GM18858 (cell line): ENCODE measurements at regions not wholly inside any gene's neighbourhood (a gene's known extent, or its start where the extent isn't known, plus 50 kb on each side); places are given as distances from the start of the nearest gene placed in this dataset.

ENCODE experiments used
- ATAC-seq: cut with Tn5 transposase; IDR thresholded peaks from one replicate; pipeline ENCODE4 v1.9.1; 2021; ENCODE audit not compliant: unreplicated experiment

DNA sequence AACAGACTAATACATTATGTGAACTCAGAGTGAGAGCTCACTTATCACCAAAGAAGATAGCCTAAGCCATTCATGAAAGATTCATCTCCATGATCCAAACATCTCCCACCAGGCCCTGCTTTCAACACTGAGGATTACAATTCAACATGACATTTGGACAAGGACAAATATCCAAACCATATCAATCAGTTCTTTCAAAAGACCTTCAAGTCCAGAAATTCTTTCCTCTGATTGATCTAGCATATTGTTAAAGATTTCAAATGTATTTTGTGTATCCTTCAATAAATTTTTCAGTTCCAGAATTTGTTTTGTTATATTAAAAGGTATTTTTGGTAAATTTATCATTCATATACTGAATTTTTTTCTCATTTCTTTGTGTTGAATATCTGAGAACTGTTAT is 1055.8 kb downstream of the SLC6A15 start:
- ATAC-seq, result no peak

DNA sequence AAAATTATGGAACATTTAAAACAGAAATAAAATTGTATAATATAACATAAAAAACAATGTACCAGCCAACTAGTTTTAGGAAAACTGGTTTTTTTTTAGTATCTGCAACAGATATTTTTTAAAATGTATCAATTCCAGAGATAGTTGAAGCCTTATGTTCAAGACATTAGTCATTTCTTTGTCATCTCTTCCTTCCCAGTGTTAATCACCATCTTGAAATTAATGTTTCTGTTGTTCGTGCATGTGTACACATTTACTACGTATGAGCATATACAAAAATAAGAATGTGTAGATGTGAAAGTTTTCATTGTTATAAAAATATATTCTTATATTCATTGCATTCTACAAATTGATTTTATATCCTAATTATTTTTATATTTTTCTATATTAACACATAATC is 1062.1 kb downstream of the SLC6A15 start:
- ATAC-seq, result no peak

DNA sequence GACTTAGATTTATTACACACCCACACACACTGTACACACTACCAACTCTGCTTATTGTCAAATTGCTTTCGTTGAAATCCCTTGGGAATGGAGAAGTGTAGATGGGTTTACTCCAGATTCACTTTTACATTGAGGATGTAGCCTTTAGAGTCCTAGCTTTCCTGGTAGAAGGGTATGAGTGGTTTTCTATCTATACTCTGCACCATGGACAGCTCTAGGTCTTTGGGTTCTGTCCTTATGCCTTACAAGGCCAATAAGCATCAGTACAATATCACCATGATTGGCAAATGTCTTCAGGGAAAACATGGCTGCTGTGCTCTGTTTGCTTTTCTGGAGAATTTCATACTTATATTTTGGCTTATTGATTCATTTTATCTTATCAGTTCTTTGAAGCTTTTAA is 1063.9 kb downstream of the SLC6A15 start:
- no peak for ATAC-seq

DNA sequence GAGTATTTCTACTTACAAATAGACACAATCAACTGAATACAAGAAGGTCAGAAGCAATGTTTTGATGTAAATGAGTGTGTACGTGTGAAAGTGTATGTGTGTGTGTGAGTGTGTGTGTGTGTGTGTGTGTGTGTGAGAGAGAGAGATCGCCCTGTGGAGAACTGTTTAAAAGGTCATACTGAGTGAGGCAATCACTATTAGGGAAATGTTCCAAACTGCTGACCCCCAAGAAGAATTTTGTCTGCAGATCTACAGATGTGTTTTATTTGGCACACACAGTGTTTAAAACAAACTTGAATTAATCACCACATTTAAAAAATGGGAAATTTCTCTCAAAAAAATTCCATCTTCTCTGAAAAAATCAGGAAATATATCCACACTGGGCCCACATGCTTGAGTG is 1069.1 kb downstream of the SLC6A15 start:
- no peak for ATAC-seq

DNA sequence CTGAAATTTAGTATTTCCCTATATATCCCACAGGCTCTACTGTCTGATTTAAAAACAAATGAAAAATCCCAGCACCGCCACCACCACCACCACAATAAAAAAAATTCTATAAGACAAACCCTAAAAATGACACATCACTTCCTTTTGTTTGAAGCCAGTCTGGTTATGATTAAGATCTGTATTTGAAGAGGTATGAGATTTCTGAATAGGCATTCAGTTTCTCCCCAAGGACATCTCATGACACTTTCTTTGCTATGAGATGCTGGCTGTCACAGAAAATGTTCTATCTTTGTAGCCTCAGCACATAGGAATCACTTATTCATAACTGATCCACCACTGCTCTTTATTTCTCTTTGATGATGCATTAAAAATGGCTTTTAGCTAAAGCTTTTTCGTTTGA is 1071.0 kb downstream of the SLC6A15 start:
- peak; percentile 41 for ATAC-seq

DNA sequence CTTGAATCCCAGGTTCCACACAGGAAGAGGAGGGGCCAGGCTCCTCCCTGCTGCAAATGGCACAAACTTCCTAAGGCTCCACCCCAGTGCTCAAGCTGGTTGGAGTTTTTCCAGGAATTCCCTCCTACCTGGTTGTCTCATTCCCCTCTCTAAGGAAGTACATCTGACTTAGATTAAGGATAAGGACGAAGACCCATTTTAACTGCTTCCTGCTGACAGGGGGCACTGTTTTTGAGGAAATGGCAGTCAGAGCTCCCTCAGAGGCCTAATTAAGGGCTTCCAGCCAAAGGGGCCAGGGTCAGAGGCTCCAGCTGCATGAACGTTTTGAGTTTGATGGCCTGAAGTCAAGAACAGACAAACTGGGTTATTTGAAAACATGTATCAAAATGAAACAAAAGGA is 1084.7 kb downstream of the SLC6A15 start:
- no peak for ATAC-seq

DNA sequence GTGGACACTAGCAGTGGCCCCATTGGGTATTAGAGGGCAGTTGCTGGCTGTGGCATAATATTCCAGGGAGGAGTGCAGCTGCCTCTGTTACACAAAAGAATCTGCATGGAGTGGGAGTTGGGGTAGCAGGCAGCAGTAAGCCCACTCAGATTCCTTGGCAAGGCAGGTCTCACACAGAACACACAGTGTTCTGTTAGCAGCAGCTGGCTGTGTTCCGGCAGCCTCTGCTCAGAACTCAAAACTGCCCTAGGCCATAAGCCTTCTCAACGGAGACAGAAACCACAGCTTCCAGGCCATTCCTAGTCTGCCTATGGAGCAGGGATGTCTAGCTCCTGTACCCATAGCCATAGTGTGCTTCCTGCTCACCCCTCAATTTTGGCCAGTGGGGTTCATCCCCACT is 1085.4 kb downstream of the SLC6A15 start:
- no peak for ATAC-seq

DNA sequence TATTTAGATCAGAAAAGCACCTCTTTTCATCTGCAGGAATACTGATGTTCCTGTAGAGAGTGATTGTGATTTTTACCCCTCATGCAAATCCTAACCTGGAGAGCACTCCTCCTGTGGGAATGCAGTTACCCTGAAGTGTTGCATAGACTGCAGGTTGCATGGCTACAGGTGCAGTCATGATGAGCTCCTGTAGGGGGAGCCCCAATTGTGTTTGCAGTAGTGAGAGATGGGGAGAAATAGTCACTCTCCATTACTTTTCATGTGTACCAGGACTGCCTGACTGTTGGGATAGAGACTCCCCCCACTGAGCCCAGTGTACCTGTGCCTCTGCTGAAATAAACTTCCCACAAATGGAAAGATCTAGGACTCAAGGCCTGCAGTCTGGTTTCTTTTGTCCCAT is 1086.5 kb downstream of the SLC6A15 start:
- peak; percentile 73 for ATAC-seq

DNA sequence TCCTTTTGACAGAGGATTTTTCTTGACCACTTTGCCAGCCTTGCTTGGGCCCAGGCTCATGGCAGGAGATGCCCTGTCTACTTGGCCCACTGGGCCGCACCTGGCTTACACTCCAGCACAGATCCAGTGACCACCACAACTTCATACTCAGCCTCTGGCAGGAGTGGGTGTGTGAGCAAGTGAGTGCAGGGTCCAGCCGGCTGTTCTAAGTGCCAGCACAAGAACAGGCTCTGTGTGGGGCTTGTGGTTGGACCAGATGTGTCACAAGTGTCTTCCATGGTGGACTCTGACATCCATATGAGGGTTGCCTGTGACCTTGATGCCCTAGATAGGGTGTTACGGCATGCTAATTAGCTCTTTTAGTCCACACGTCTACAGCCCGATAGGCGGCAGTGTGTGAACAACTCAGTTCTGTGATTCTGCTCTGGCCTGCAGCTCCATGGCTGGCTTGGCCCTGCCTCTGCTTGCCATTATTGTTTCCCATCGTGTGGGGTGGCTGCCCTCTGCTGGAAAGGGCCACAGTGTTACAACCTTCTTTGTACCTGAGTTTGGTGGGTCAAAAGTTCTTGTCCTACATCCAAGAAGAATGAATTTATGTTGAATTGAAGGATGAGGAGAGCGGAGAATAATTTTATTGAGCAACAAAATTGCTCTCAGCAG is 1089.1 kb downstream of the SLC6A15 start:
- peak; percentile 89 for ATAC-seq

DNA sequence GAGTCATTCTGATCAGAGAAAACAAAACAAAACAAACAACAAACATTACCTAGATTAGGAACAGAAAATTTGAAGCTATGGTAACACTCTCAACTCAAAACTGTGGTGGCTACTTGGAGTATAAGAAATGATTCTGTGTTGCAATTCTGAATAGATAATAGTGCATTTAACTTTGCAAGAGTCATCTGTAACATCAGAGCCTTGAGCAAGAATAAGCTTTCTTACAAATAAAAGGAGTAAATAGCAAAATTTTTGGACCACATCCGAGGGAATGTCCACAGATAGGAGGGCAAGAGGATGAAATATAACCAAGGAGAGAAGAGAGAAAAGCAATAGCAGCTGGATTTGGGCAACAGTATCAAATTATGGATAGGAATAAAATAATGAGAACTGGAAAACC is 1090.6 kb downstream of the SLC6A15 start:
- ATAC-seq, result no peak

DNA sequence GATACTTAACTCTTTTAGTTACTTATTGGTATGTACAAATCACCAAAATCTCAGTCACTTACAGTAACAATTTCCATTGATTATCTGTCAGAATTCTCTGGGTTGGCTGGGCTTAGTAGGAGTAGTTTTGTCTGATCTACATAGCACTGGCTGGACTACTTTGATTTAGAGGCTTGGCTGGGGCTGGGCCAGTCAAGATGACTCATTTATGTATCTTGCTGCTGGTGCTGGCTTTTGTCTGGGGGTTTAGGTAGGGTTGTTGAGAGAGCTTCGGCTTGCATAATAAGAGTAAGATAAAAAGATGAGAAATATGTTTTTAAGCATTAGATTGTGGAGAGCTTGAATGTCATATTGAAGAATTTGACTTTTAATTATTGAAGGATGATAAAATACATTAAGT is 1093.7 kb downstream of the SLC6A15 start:
- no peak for ATAC-seq

DNA sequence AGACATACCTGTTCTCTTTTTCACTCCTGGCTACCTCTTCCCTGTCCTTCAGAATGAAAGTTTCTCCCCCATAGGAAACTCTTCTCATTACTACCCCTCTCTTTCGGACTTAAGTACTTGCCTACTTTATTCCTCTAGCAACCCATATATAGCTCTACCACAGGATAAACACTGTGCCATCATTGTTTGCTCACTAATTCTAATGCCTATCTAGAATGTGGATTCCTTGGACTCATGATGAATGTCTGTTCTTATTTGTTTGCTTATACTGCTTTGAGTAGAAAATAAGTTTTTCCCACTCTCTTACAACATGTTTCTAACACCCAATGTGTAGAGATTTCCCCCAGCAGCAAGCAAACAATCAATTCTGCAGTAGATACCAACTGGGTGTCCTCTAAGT is 1094.9 kb downstream of the SLC6A15 start:
- ATAC-seq, result no peak

DNA sequence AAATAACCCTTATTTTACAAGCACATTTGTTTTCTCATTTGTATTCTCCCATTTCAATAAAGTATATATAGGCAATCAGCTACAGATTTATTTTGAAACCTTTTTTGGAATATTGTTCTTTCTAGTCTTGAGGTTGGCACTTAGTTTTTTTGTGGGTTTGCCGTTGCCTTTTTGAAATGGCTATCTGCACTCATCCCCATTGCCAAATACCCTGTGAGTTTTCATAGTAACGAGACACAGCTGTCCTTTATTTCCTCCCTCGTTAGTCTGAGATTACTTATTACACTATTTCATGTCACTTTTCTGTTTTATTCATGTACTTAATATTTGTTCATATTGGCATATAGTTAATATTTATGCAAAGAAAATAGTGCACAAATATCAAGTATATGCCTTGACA is 1104.0 kb downstream of the SLC6A15 start:
- no peak for ATAC-seq

DNA sequence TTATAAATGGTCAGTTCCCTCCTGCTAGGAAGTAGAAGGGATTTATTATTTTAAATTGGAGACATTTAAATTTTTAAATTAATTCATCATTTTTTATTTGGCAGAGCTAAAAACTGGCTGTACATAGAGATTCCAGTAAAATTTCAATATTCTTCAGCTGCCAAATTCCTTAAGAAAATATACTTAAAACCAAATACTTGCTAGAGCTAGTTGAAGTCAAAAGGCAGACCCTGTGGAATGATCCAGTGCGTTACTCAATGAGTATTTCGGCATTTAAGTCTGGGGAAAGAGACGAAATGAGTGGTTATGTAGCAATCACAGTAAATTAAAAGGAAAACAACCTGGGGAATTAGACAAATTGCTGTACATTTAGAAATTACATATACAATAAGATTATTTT is 1104.7 kb downstream of the SLC6A15 start:
- ATAC-seq, result no peak

DNA sequence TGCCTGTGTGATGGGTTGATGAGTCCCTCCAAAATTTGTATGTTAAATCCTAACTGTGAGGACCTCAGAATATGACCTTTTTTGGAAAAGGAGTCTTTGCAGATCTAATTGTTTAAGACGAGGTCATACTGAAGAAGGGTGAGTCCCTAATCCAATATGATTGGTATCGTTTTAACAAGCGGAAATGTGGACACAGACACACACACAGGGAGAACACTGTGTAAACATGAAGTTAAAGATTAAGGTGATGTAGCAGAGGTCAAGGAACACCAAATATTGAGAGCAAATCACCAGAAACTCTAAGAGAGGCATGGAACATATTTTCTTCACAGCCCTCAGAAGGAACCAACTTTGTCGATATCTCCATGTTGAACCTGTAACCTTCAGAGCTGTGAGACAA is 1106.7 kb downstream of the SLC6A15 start:
- ATAC-seq, result no peak

DNA sequence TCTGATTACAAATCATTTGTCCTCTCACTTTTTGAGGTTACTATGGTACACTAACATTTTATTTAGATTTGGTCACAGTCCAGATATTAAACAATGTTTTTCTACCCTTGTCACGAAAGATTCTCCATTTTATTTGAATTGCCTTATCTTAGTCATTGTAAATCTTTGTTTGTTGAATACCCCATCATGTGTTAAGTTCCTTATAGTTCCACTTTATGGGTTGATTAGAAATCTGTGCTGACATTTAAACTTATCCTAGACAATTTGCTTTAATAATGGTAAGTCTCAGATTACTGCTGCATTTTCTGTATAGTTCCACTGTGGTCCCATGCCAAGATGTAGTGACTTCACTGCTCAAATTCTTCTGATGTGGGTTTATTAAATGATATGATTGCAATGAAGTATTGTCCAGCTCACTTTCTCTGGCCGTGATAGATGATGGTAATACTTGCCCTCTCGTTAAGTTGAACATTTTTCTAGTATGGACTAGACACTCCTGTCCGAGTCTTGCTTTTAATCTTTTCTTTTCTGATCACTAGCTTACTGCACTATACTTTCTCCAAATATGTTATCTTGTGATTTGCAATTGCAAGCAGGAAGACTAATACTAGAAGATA is 1107.3 kb downstream of the SLC6A15 start:
- ATAC-seq, result no peak

DNA sequence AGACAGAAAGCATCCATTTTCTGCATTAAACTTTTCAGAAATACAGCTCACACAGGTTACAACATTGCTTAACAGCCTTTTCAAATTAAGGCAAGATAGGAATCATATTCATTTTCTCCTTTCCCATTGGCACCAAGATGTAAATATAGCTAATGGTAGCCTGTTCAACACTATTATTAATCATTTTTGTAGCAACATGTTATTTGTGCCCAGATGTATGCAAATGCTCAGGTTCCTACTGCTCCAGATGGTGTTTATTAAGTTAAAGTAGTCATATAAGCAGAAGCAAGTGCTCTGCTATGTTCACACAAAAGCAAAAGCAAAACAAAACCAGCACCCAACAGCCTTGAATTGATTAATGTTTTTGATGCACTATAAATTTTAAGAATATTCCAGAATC is 1110.6 kb downstream of the SLC6A15 start:
- no peak for ATAC-seq

DNA sequence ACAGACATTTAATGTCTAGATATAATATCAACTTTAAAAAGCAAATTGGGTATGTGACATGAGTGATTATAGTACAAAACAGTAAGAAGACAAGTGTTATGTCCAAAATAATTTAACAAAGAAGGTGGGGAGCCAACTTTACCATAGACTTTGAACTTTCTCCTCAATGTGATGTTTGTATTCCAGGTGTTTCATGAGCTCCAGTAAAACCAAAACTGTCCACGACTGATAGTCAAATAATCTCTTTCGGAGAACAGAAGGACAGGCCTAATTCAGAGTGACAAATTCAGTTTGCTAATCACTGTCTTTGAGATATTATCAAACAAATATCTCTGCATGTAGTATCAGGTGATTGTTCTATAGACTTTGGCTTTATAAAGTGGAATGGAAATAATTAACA is 1112.6 kb downstream of the SLC6A15 start:
- no peak for ATAC-seq

DNA sequence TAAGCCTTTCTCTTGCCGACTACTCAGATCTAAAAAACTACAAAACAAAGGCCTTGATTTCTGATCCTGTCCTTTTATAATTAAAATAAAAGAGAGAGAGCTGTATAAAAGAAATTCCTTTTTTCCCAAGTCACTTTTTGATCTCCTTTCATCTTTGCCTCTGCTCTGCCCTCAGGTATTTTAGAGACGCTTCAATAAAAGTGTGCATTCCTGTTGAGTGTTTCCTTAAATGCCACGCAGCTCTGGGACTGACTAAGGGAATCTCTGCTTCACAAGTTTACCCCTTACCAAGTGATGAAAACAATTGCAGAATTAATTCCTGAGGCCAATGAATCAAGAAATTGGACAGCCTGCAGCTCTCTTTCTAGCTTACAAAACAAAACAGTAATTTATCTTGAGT is 1109.8 kb downstream of the TMTC2 start:
- ATAC-seq, result no peak

DNA sequence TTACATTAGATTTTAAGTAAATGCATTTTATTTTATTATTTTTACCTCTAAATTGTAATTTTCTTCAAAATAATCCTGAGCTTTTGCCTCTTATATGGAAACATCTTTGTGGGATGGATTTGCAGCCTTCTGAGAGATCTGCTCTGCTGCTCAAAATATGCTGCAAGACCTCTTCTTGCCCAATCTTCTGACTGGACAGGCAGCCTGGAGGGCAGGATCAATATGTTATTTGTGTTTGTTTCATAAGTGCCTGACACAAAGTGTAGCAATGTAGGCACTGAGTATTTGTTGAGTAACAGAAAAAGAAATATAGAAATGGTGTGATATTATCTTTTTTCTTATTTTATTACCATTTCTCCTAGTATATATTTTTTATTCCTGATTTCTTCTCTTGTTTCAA is 1106.9 kb downstream of the TMTC2 start:
- no peak for ATAC-seq

DNA sequence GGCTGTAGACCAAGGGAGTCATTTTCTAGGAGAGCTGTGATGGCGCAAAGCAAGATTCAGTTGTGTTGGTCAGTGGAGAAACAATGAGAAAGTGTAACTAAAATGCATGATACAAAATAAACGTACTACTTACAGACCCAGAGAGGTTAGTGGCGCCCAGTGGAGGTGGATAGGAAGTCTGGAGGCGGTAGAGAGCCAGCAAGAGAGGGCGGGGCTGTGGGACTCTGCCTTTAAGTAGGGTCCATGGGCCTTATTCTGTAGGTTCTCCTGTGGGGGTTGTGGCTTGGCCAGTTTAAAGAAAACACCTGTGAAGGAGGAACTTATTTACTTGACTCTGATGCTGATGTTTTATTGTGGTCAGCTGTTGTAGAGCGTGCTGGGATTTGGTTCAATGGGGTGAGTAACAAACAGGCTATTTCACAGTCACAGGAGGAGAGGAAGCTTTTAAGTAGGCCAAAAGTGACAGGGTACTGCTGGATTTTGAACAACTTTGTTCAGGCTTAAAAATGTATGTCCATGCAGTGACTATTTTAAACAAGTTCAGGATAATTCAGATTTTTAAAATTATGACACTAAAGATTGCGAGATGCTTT is 1097.7 kb downstream of the TMTC2 start:
- ATAC-seq, result no peak

DNA sequence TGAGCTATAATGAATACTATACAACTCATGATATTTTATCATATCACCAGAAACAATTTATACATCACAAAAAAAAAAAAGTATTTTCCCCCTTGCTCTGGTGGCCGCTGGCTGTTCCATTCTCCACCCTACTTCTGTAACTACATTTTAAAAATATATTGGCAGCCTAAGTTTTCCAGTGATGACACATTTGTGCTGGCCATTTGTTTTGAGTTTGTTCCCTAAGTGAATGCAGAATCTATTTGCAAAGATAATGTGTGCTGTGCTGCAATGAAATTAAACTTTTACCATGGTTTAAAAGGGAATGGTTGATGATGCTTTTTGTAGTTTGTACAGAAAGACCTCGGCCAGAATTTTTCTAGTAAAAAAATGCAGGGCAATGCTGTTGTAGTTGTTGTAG is 1092.8 kb downstream of the TMTC2 start:
- no peak for ATAC-seq

DNA sequence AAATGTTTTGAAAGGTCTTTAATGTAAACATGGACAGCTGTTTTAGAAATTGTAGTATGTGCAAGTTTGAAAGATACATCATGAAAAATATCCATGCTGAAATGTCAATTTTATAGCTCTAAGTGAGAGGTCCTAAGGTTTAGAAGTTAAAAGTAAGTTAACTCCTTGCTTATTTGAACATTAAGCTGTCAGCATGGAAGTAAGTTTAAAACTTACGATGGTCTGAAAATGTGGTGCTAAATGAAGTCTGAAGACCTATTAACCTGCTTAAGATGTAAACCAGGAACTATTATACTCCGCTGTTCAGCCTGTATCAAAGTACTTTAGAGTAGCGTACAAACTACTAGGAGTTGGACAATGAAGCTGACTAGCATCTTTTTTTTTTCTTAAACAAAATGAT is 1082.4 kb downstream of the TMTC2 start:
- ATAC-seq, result no peak
